ENCODE measurements at regions not wholly inside any gene's neighbourhood (a gene's known extent, or its start where the extent isn't known, plus 50 kb on each side); places are given as distances from the start of the nearest gene placed in this dataset.
"Not testable (repeated sequence)": the region's sequence is repeated elsewhere in the genome, so short reads cannot be mapped to it uniquely, and the experiment has no call there.

GRCh38 chr21:10416691-10417447 is 104.5 kb upstream of the TPTE start:
- H4K91ac ChIP-seq (replicated peaks; ENCODE audit: insufficient read length, low read length); H3K79me1 ChIP-seq (ENCODE audit: low read depth, low read length); H2AK5ac ChIP-seq (ENCODE audit: low read depth, low read length); H2BK120ac ChIP-seq (replicated peaks; ENCODE audit: low read depth, low read length); H2BK15ac ChIP-seq (ENCODE audit: low read length); H2AFZ ChIP-seq (ENCODE audit: low read length); CTCF ChIA-PET (ENCODE audit: partially characterized antibody); H4K20me1 ChIP-seq (replicated peaks in 1 of 2; ENCODE audit: control insufficient read depth in 1 of 2, insufficient read depth in 2 of 2, low read length in 2 of 2); POLR2A ChIA-PET (ENCODE audit: partially characterized antibody); H2BK12ac ChIP-seq (ENCODE audit: low read depth, low read length); H2BK20ac ChIP-seq (ENCODE audit: low read length); H3K56ac ChIP-seq (replicated peaks; ENCODE audit: insufficient read length, low read depth, low read length); H3K9ac ChIP-seq (replicated peaks in 1 of 4; ENCODE audit: extremely low read depth in 1 of 4, low read depth in 3 of 4, low read length in 3 of 4); H3K36me3 ChIP-seq (ENCODE audit: control insufficient read depth in 2 of 4, insufficient read depth in 4 of 4, low read length in 3 of 4); H3K23ac ChIP-seq (ENCODE audit: insufficient read length); H3K14ac ChIP-seq (ENCODE audit: insufficient read length); H3K4ac ChIP-seq (replicated peaks; ENCODE audit: insufficient read length, low read depth, low read length); H3K4me1 ChIP-seq (replicated peaks in 1 of 4; ENCODE audit: control insufficient read depth in 3 of 4, insufficient read depth in 4 of 4, low read length in 3 of 4); H3K4me2 ChIP-seq (ENCODE audit: insufficient read depth in 1 of 2, low read depth in 2 of 2, low read length in 2 of 2); H3K27me3 ChIP-seq (replicated peaks in 1 of 4; ENCODE audit: control insufficient read depth in 3 of 4, extremely low read depth in 1 of 4, insufficient read depth in 3 of 4, low read length in 3 of 4); H3K79me2 ChIP-seq (ENCODE audit: control insufficient read depth in 1 of 2, insufficient read depth in 2 of 2, low read length in 2 of 2); H2BK5ac ChIP-seq (ENCODE audit: low read depth, low read length); H4K5ac ChIP-seq (ENCODE audit: insufficient read length, low read depth, low read length); DNase-seq (ENCODE audit: low read depth in 1 of 2, low spot score in 2 of 2); H3K4me3 ChIP-seq (ENCODE audit: extremely low read depth in 1 of 4, insufficient read depth in 2 of 4, low read depth in 3 of 4, low read length in 4 of 4); H3K27ac ChIP-seq (ENCODE audit: low read depth, low read length); H3K23me2 ChIP-seq (ENCODE audit: low read depth, low read length); H3K18ac ChIP-seq (ENCODE audit: extremely low read depth, low read length); H4K8ac ChIP-seq (ENCODE audit: extremely low read depth, insufficient read depth, low read length): not testable (repeated sequence)
- peak; percentile 7 for FAIRE-seq
- 69 to 86% methylated on average over 2 to 4 of the region's 4 CpGs for WGBS, 2 experiments (ENCODE audit: extremely low coverage in 1 of 2, insufficient coverage in 1 of 2, insufficient read length in 1 of 2, insufficient replicate concordance in 2 of 2, low coverage in 1 of 2, low lambda C conversion rate in 2 of 2, missing lambda C conversion rate in 1 of 2)
- H3K9me3 ChIP-seq (ENCODE audit: insufficient read depth in 2 of 2, low read depth in 1 of 2, low read length in 1 of 2): peaks cover 73 to 91% of the 10 kb centered on the region in 2 experiments

Measured in H1 (cell line).